ENCODE measurements at regions not wholly inside any gene's neighbourhood (a gene's known extent, or its start where the extent isn't known, plus 50 kb on each side); places are given as distances from the start of the nearest gene placed in this dataset.
A peak's percentile ranks its signal among the peaks of the same experiment; 100 is the strongest.

DNA sequence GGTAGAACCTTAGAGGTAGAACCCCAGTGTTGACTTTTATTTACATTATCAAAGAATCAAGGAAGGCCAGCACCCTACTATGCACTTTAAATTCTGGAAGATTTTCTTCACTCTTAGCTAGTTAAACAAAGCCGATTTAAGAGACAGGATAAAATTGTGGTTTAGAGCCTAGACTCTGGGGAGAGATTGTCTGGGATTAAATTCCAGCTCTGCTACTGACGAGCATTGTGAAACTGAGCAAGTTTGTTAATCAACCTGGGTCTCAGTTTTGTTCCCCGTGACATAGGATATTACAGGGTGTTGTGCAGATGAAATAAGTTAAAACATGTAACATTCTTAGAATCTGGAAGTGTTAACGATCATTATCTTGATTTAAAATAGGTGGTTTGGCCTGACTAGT lies 83.5 kb downstream of the FEM1C start:
- Histone ChIP-seq H3K4me1 (ENCODE audit: low read depth) (peaks cover 15% of the 10 kb centered on the region), H3K36me3 (ENCODE audit: low read depth) (no peaks in the 10 kb centered on the region), H3K9me3 (no peaks in the 10 kb centered on the region), H3K4me3 (no peak overlapping the region)
- intact Hi-C loops (cut with DNase I, micrococcal nuclease) = no loop called here
- ATAC-seq (no peak), DNase-seq (no peak)
- TF ChIP-seq, protein P1, sequence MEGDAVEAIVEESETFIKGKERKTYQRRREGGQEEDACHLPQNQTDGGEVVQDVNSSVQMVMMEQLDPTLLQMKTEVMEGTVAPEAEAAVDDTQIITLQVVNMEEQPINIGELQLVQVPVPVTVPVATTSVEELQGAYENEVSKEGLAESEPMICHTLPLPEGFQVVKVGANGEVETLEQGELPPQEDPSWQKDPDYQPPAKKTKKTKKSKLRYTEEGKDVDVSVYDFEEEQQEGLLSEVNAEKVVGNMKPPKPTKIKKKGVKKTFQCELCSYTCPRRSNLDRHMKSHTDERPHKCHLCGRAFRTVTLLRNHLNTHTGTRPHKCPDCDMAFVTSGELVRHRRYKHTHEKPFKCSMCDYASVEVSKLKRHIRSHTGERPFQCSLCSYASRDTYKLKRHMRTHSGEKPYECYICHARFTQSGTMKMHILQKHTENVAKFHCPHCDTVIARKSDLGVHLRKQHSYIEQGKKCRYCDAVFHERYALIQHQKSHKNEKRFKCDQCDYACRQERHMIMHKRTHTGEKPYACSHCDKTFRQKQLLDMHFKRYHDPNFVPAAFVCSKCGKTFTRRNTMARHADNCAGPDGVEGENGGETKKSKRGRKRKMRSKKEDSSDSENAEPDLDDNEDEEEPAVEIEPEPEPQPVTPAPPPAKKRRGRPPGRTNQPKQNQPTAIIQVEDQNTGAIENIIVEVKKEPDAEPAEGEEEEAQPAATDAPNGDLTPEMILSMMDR (IDR thresholded peaks at IDR 0.05) = no peak

DNA sequence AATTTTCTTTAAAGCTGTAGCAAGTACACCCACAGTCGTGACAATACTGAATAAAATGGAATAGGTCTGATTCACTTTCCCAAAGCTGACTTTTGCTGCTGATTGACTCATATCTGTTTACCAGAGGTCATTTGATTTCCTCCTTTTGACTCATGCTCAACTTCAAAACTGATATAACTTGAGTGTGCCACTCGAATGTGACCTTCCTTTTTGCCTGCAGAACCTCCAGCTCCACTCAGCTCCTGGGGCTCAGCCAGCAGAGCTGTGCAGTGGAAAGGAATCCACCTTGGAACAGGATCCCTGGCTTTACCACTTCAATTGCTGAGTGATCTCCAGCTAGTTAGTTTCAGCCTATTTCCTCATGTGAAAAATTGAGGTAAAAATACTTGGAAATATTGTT lies 84.1 kb downstream of the FEM1C start:
- Histone ChIP-seq H3K36me3 (ENCODE audit: low read depth) (no peaks in the 10 kb centered on the region), H3K4me3 (no peak overlapping the region), H3K9me3 (no peaks in the 10 kb centered on the region), H3K4me1 (ENCODE audit: low read depth) (peaks cover 19% of the 10 kb centered on the region)
- ATAC-seq = peak; percentile 54
- DNase-seq = no peak
- intact Hi-C loops (cut with DNase I, micrococcal nuclease) = no loop called here
- TF ChIP-seq, protein P1 (IDR thresholded peaks at IDR 0.05) = no peak

DNA sequence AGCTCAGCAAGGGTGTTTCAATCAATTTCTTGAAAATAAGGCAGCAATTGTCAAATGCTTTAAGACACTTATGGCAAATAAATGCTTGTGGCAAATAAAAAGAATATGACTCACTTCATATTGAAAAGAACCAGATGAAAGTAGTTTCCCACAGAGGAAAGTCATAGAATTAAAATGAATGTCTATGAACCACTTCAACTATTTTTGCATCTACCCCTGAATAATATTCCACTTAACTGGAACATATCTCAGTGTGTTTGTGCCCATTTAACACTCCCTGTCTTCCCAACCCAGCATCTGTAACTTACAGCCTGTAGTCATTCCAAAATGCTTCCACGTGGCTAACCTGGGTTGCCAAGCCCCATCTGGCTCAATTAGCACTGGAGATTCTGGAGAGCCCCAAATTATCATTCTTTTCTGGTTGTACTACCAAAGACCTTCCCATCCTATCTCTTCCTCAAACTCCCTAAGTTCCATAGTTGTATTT lies 84.7 kb downstream of the FEM1C start:
- no peaks in the 10 kb centered on the region for H3K9me3 ChIP-seq
- H3K4me1 ChIP-seq (ENCODE audit: low read depth) = peaks cover 22% of the 10 kb centered on the region
- intact Hi-C loops (cut with DNase I, micrococcal nuclease) = no loop called here
- TF ChIP-seq, protein P1 (IDR thresholded peaks at IDR 0.05) = no peak
- H3K4me3 ChIP-seq = no peak overlapping the region
- ATAC-seq (no peak), DNase-seq (no peak)
- H3K36me3 ChIP-seq (ENCODE audit: low read depth) = no peaks in the 10 kb centered on the region

DNA sequence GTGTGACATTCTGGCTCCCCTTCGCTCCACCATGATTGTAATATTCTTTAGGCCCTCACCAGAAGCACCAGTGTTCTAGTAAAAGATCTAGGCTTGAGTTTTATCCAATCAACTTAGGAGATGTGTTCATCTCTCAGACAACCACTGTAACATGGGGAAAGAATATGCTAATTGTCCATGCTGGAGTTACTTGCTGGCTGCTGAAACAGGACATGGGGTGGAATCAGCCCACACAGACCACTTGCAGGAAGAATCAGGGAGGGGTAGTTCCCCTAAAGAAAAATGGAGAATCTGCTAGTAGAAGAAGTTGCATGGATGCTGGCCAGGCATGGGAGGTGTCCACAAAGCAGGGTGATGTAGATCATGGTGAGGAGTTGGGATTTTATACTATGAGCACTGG lies 86.2 kb downstream of the FEM1C start:
- H3K36me3 ChIP-seq (ENCODE audit: low read depth) = no peaks in the 10 kb centered on the region
- peaks cover 25% of the 10 kb centered on the region for H3K4me1 ChIP-seq (ENCODE audit: low read depth)
- intact Hi-C loops (cut with DNase I, micrococcal nuclease) = no loop called here
- H3K9me3 ChIP-seq = no peaks in the 10 kb centered on the region
- ATAC-seq (no peak), DNase-seq (no peak)
- no peak overlapping the region for H3K4me3 ChIP-seq
- TF ChIP-seq, protein P1 (IDR thresholded peaks at IDR 0.05) = no peak

DNA sequence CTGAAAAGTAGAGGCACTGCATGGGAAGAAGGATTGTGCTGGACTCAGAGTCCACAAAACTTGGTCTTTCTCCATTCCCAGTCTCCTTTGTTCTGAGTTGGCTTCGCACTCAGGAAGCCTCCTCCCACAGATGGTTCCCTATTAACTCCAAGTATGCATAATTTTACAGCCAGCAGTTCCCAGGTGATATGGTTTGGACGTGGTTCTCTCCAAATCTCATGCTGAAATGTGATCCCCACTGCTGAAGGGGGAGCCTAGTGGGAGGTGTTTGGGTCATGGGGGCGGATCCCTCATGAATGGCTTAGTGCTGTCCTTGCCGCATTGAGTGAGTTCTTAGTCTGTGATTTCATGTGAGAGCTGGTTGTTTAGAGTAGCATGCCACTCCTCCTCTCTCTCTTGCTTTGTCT lies 86.6 kb downstream of the FEM1C start:
- intact Hi-C loops (cut with DNase I, micrococcal nuclease) = no loop called here
- DNase-seq (peak in 2 of 3 donors; percentile 52 to 53), ATAC-seq (peak; percentile 67)
- TF ChIP-seq, protein P1 (IDR thresholded peaks at IDR 0.05) = no peak
- Histone ChIP-seq H3K9me3 (no peaks in the 10 kb centered on the region), H3K4me1 (ENCODE audit: low read depth) (peaks cover 29% of the 10 kb centered on the region), H3K36me3 (ENCODE audit: low read depth) (no peaks in the 10 kb centered on the region), H3K4me3 (no peak overlapping the region)

DNA sequence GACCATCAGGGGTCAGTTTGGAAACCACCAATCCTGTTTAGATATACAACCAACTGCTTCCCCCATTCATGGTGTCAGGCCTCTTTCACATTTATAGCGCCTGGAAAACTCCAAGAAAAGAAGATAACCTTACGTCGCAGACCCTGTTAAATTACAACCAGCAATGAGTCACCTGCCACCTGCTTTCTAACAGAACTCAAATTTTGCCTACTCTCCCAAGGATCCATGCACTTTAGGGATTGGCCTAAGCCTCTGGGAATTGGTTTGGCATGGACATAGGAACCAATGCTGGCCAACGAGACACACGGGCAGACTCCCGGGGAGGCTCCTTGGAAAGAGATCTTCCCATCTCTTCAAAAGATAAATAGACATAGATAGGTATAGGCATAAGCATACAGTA lies 87.0 kb downstream of the FEM1C start:
- Histone ChIP-seq H3K4me3 (no peak overlapping the region), H3K9me3 (no peaks in the 10 kb centered on the region), H3K36me3 (ENCODE audit: low read depth) (no peaks in the 10 kb centered on the region), H3K4me1 (ENCODE audit: low read depth) (peaks cover 31% of the 10 kb centered on the region)
- intact Hi-C loops (cut with DNase I, micrococcal nuclease) = no loop called here
- TF ChIP-seq, protein P1 (IDR thresholded peaks at IDR 0.05) = no peak
- ATAC-seq = peak; percentile 34
- no peak for DNase-seq
